ENCODE measurements at regions not wholly inside any gene's neighbourhood (a gene's known extent, or its start where the extent isn't known, plus 50 kb on each side); places are given as distances from the start of the nearest gene placed in this dataset.

DNA sequence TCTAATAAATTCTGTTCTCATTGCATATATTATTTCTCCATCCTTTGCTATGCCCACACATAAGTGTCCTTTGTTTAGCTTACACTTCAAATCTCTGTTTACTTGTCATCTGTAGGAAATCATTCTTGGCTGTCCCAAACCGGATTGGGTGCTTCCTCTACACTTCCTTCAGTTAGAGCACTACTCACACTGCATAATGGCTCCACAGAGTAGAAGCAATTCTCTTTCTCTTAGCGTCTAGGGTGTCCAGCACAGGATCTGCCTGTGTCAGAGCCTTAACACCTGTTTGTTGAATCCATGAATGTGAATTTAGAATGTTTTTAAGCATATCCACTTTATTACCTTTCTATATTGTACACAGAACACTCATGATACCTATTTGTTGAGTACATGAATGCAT is 87.0 kb upstream of the BMP2 start:
- Histone ChIP-seq H3K4me3 (no peak overlapping the region), H3K9me3 (no peaks in the 10 kb centered on the region), H3K27ac (no peak overlapping the region), H3K4me1 (ENCODE audit: insufficient read depth) (no peaks in the 10 kb centered on the region), H3K27me3 (no peaks in the 10 kb centered on the region), H3K36me3 (no peaks in the 10 kb centered on the region)
- DNase-seq = no peak
- intact Hi-C loops (cut with DNase I) = no loop called here
- TF ChIP-seq, protein P1, sequence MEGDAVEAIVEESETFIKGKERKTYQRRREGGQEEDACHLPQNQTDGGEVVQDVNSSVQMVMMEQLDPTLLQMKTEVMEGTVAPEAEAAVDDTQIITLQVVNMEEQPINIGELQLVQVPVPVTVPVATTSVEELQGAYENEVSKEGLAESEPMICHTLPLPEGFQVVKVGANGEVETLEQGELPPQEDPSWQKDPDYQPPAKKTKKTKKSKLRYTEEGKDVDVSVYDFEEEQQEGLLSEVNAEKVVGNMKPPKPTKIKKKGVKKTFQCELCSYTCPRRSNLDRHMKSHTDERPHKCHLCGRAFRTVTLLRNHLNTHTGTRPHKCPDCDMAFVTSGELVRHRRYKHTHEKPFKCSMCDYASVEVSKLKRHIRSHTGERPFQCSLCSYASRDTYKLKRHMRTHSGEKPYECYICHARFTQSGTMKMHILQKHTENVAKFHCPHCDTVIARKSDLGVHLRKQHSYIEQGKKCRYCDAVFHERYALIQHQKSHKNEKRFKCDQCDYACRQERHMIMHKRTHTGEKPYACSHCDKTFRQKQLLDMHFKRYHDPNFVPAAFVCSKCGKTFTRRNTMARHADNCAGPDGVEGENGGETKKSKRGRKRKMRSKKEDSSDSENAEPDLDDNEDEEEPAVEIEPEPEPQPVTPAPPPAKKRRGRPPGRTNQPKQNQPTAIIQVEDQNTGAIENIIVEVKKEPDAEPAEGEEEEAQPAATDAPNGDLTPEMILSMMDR (IDR thresholded peaks at IDR 0.05) = no peak
- TF ChIP-seq POLR2A (IDR thresholded peaks at IDR 0.05) (no peak), EP300 (IDR thresholded peaks at IDR 0.05) (no peak)
- 61 to 72% (median 65%) methylated on average over 2 of the region's 2 CpGs for WGBS, 3 donors

DNA sequence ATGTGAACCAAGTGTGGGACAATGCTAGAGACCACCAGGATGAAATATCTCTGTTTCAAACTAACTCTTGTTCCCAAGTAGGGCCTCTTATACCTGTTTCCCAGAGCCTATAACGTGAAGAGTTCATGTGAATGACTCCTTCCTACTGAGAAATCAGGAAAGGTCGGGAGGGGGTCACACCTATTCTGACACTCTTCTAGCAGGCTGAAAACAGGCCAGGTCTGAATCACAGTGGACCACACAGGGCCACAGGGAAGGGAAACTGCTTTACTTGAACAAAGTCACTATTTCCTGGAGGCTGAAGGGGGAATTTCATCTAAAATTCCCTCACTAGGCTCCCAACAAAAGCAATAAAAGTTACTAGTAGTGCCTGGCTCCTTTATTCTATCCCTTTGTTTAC is 88.4 kb upstream of the BMP2 start:
- H3K27me3 ChIP-seq = no peaks in the 10 kb centered on the region
- 72 to 85% (median 79%) methylated on average over 2 of the region's 2 CpGs for WGBS, 3 donors
- intact Hi-C loops (cut with DNase I) = no loop called here
- H3K4me3 ChIP-seq = no peak overlapping the region
- no peak overlapping the region for H3K27ac ChIP-seq
- H3K9me3 ChIP-seq = no peaks in the 10 kb centered on the region
- TF ChIP-seq, protein P1 (IDR thresholded peaks at IDR 0.05) = no peak
- TF ChIP-seq EP300 (IDR thresholded peaks at IDR 0.05) (no peak), POLR2A (IDR thresholded peaks at IDR 0.05) (no peak)
- H3K36me3 ChIP-seq = no peaks in the 10 kb centered on the region
- no peaks in the 10 kb centered on the region for H3K4me1 ChIP-seq (ENCODE audit: insufficient read depth)
- DNase-seq = no peak

DNA sequence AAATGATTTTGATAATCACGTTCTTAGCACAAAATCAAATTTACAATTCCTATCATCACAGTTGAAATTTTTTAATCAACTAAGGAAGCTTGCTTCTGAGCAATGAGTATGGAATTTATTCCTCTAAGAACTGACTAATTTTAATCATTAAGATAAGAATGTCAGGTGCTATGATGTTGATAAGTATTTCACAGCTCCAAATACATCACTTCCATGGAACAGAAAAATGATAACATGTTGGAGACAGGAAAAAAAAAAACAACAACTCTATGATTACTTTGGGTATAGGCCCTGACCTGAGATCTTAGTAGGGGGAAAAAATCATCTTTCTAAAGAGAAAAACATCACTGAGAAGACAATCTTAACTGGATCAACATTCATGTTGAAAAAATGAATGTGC is 89.4 kb upstream of the BMP2 start:
- Histone ChIP-seq H3K27me3 (no peaks in the 10 kb centered on the region), H3K9me3 (no peaks in the 10 kb centered on the region), H3K36me3 (no peaks in the 10 kb centered on the region), H3K4me3 (no peak overlapping the region), H3K4me1 (ENCODE audit: insufficient read depth) (no peaks in the 10 kb centered on the region), H3K27ac (no peak overlapping the region)
- DNase-seq = no peak
- no peak for TF ChIP-seq POLR2A (IDR thresholded peaks at IDR 0.05)
- TF ChIP-seq, protein P1 (IDR thresholded peaks at IDR 0.05) = no peak
- no peak for TF ChIP-seq EP300 (IDR thresholded peaks at IDR 0.05)
- WGBS, 3 donors = 78 to 85% (median 80%) methylated on average over 1 of the region's 1 CpG
- intact Hi-C loops (cut with DNase I) = no loop called here

DNA sequence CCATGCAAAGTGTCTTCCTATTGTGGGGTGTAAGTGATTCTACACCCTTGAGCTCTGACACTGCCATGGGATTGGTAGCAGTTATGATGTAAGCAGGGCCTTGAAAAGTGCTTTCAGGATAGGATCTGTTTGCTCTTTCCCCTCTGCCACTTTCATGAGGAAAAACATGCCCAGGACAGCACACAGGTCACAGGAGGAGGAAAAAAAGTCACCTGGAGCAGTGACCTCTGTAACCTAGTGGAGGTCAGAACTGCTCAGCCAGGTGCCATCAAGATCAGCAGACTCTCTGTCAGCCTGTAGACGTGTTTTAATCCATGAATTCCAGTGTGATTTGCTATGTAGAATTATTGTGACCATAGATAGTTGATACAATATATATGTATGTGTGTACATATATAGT is 92.7 kb upstream of the BMP2 start:
- no peak for DNase-seq
- Histone ChIP-seq H3K27ac (no peak overlapping the region), H3K9me3 (no peaks in the 10 kb centered on the region), H3K4me3 (no peak overlapping the region), H3K27me3 (no peaks in the 10 kb centered on the region), H3K36me3 (no peaks in the 10 kb centered on the region), H3K4me1 (ENCODE audit: insufficient read depth) (no peaks in the 10 kb centered on the region)
- TF ChIP-seq, protein P1 (IDR thresholded peaks at IDR 0.05) = no peak
- no peak for TF ChIP-seq POLR2A (IDR thresholded peaks at IDR 0.05)
- no peak for TF ChIP-seq EP300 (IDR thresholded peaks at IDR 0.05)
- WGBS, 3 donors = 46 to 91% (median 82%) methylated on average over 1 of the region's 1 CpG
- intact Hi-C loops (cut with DNase I) = no loop called here

DNA sequence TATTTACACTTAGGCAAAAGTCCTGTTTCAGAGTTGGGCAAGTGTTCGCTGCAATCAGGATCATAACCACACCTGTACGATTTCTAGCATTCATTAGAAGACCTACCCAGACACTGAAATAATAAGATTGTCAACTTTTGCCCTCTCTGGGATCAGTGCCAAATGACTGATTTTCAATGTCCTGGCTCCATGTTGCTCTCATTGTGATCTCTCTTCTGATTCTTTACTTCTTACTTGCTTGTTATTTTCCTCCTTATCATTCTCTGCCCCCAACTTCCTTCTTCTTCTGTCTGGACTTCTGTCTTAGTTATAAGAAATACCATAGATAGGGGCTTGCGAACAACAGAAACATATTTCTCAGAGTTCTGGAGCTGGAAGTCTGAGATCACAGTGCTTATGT is 94.4 kb upstream of the BMP2 start:
- intact Hi-C loops (cut with DNase I) = no loop called here
- TF ChIP-seq, protein P1 (IDR thresholded peaks at IDR 0.05) = no peak
- no peak for TF ChIP-seq EP300 (IDR thresholded peaks at IDR 0.05)
- TF ChIP-seq POLR2A (IDR thresholded peaks at IDR 0.05) = no peak
- Histone ChIP-seq H3K9me3 (no peaks in the 10 kb centered on the region), H3K4me1 (ENCODE audit: insufficient read depth) (no peaks in the 10 kb centered on the region), H3K27ac (no peak overlapping the region), H3K36me3 (no peaks in the 10 kb centered on the region), H3K27me3 (no peaks in the 10 kb centered on the region), H3K4me3 (no peak overlapping the region)
- WGBS, 3 donors = 47 to 58% (median 49%) methylated on average over 3 of the region's 3 CpGs
- no peak for DNase-seq

Data from ovary (tissue), 7 donors.